Esophagus muscularis mucosa (tissue), 4 donors: ENCODE measurements at regions not wholly inside any gene's neighbourhood (a gene's known extent, or its start where the extent isn't known, plus 50 kb on each side); places are given as distances from the start of the nearest gene placed in this dataset.
"Not testable (repeated sequence)": the region's sequence is repeated elsewhere in the genome, so short reads cannot be mapped to it uniquely, and the experiment has no call there.

Experiments
- DNase-seq: peaks from one replicate; pipeline ENCODE4 v3.0.0-alpha.2; 2017; ENCODE audit errors: extremely low spot score
- H3K27ac ChIP-seq, 4 donors: fragments of 200-600 bp; sonication (generic); replicated peaks in 1 of 4; 1 replicate in 3 of 4; 2 replicates in 1 of 4; pipeline ENCODE4 v1.5.1; 2016 to 2019; ENCODE audit warnings: mild to moderate bottlenecking in 1 of 4
- H3K27me3 ChIP-seq, 4 donors: fragments of 200-600 bp; sonication (generic); one replicate each; pipeline versions ENCODE4 v1.5.1 to v1.6.0; 2016 to 2019
- H3K36me3 ChIP-seq, 4 donors: fragments of 200-600 bp; sonication (generic); one replicate each; pipeline ENCODE4 v1.5.1; 2016 to 2019
- H3K4me1 ChIP-seq, 4 donors: fragments of 200-600 bp; sonication (generic); one replicate each; pipeline ENCODE4 v1.5.1; 2016 to 2019
- H3K4me3 ChIP-seq, 4 donors: fragments of 200-600 bp; sonication (generic); 1 replicate in 2 of 4; 2 replicates in 2 of 4; pipeline ENCODE4 v1.5.1; 2016 to 2019; ENCODE audit warnings: mild to moderate bottlenecking in 4 of 4, moderate library complexity in 1 of 4
- H3K9me3 ChIP-seq, 4 donors: fragments of 200-600 bp; sonication (generic); 1 replicate in 3 of 4; 2 replicates in 1 of 4; pipeline ENCODE4 v1.5.1; 2016 to 2019
- EP300 ChIP-seq: sonication (generic); formaldehyde crosslinking; IDR thresholded peaks from one replicate; pipeline ENCODE4 v1.6.1; 2017; ENCODE audit warnings: antibody characterized with exemption
- POLR2A ChIP-seq: fragments of 450-650 bp; IDR thresholded peaks from one replicate; pipeline ENCODE4 v1.6.1; 2017; ENCODE audit warnings: antibody characterized with exemption, moderate library complexity, mild to moderate bottlenecking, low read depth
- POLR2AphosphoS5 ChIP-seq, 2 donors: sonication (generic); formaldehyde crosslinking; IDR thresholded peaks; one replicate each; pipeline ENCODE4 v1.6.1; 2017; ENCODE audit warnings: antibody characterized with exemption in 2 of 2
- WGBS: methylation state at CpG from one replicate; pipeline ENCODE4 v1.1.5; 2018; 5-methylcytosine and 5-hydroxymethylcytosine counted together
- intact Hi-C: fragments of 100-400 bp; cut with DNase I; formaldehyde crosslinking; loops from one replicate; pipeline ENCODE4 v1.15.1; 2023
- TF ChIP-seq, protein P1 (sequence below), 3 experiments: fragments of 200-600 bp in 2 of 3; fragments of 450-650 bp in 1 of 3; sonication (generic) in 2 of 3; IDR thresholded peaks; one replicate each; pipeline ENCODE4 v1.5.1; 2017 to 2019; ENCODE audit warnings: antibody characterized with exemption in 3 of 3, mild to moderate bottlenecking in 2 of 3, moderate library complexity in 1 of 3

- Histone ChIP-seq H3K27me3 (no peaks in the 10 kb centered on the region), H3K4me3 (no peak overlapping the region), H3K36me3 (no peaks in the 10 kb centered on the region), H3K4me1 (no peaks in the 10 kb centered on the region), H3K9me3 (peaks cover 0 to 24% (median 19%) of the 10 kb centered on the region in 4 donors), H3K27ac (no peak overlapping the region)
- intact Hi-C loops, result no loop called here
- TF ChIP-seq EP300, result no peak
- no peak for DNase-seq
- 87% methylated on average over 1 of the region's 1 CpG for WGBS
Observed at GRCh38 chr15:35279811-35280210, 194.7 kb upstream of the NANOGP8 start.

DNA sequence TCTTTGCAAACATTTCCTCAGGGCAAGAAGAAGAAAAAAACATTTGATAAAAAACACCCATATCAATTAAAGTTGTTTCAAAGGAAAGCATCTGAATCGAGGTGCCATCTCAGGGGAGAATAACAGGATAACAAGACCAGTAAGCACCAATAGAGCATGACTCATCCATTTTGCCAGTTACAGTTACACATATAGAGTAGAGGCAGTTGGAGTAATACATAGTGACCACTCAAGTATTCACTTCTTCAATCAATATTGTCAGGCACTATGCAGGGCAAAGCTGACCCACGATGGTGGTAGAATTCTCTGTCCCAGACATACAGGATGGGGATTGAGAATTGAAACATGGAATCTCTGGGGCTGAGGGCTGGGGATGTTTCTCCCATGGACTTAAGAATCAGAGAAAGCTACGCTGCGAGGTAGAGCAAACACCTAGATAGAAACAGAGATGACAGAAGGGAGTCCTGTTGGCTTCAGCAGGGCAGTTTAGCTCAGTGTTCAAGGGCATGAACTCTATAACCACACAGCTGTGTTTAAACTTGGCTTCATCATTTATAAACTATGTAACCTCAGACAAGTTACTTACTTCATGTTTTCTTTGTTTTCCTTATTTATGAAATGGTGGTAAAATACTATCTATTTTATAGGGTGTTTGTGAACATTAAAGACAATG, 186.4 kb upstream of the NANOGP8 start:
- H3K27ac ChIP-seq, result no peak overlapping the region
- no peaks in the 10 kb centered on the region for H3K4me1 ChIP-seq
- peaks cover 0 to 3% (median 1%) of the 10 kb centered on the region in 4 donors for H3K9me3 ChIP-seq
- no peaks in the 10 kb centered on the region for H3K36me3 ChIP-seq
- no peak for DNase-seq
- TF ChIP-seq EP300 (no peak), POLR2AphosphoS5 (IDR thresholded peaks at IDR 0.05) (no peak), POLR2A (no peak)
- TF ChIP-seq, protein P1, sequence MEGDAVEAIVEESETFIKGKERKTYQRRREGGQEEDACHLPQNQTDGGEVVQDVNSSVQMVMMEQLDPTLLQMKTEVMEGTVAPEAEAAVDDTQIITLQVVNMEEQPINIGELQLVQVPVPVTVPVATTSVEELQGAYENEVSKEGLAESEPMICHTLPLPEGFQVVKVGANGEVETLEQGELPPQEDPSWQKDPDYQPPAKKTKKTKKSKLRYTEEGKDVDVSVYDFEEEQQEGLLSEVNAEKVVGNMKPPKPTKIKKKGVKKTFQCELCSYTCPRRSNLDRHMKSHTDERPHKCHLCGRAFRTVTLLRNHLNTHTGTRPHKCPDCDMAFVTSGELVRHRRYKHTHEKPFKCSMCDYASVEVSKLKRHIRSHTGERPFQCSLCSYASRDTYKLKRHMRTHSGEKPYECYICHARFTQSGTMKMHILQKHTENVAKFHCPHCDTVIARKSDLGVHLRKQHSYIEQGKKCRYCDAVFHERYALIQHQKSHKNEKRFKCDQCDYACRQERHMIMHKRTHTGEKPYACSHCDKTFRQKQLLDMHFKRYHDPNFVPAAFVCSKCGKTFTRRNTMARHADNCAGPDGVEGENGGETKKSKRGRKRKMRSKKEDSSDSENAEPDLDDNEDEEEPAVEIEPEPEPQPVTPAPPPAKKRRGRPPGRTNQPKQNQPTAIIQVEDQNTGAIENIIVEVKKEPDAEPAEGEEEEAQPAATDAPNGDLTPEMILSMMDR (IDR thresholded peaks at IDR 0.05), result no peak
- 82% methylated on average over 4 of the region's 4 CpGs for WGBS
- intact Hi-C loops, result no loop called here
- H3K27me3 ChIP-seq, result no peaks in the 10 kb centered on the region
- H3K4me3 ChIP-seq, result no peak overlapping the region

DNA sequence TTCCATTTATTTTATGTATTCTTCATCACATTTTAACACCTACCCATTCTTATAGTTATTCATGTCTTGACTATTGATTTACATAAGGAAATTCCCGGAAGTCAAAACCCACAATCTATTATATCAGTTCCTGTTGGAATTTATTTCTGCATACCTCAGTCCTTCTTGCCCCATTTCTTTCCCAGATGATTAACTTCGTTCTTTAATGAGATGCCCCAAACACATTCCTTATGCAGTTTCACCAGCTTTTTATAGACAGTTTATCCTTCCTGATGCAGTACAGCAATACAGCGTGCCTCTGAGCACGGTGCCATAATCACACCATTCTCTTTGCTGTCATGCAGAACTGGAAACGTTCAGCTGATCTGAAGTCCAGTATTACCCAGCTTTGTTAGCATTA, 175.8 kb upstream of the NANOGP8 start:
- Histone ChIP-seq H3K4me1 (no peaks in the 10 kb centered on the region), H3K27me3 (no peaks in the 10 kb centered on the region), H3K4me3 (no peak overlapping the region), H3K27ac (no peak overlapping the region), H3K36me3 (no peaks in the 10 kb centered on the region), H3K9me3 (no peaks in the 10 kb centered on the region)
- no peak for TF ChIP-seq EP300
- no peak for DNase-seq
- 70% methylated on average over 5 of the region's 5 CpGs for WGBS
- intact Hi-C loops, result no loop called here

DNA sequence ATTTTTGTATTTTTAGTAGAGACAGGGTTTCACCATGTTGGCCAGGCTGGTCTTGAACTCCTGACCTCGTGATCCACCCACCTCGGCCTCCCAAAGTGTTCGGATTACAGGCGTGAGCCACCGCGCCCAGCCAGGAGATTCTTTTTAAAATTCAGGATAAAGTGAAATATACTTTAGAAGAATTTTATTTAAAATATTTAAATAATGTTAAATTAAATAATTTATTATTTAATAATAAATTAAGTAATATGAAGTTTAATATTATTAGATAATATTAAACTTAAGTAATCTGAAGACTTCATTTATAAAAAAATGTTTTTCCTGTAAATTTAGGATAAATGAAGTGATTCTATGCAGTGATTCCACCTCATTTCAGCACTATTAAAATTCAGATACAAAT, 175.2 kb upstream of the NANOGP8 start:
- H3K4me3 ChIP-seq, intact Hi-C loops, H3K36me3 ChIP-seq, H3K9me3 ChIP-seq, H3K27me3 ChIP-seq, H3K4me1 ChIP-seq, H3K27ac ChIP-seq, DNase-seq: not testable (repeated sequence)
- WGBS, result 99% methylated on average over 6 of the region's 6 CpGs

DNA sequence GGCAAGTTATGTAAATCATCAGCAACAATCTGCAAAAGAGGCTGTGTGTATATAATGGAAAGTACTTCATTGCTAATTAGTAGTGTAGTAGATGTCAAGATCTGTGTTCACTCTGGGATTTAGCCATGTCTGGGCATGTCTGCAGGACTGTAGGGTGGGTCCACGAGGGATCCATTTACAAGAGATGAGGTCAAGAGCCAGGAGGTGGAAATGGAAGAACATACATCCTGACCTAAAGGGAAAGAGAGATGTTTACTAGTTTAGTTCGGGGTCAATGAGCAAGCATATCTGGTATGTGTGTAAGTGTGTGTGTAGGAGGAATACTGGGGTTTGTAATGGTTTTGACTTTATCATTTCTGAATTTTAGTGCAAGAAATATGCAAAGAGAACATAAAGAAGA, 171.5 kb upstream of the NANOGP8 start:
- no peak overlapping the region for H3K27ac ChIP-seq
- intact Hi-C loops, result loop anchor here (10.0 kb wide), 1 partner anchor 52 kb away; no protein-coding TSS in a partner anchor
- 78% methylated on average over 2 of the region's 2 CpGs for WGBS
- H3K27me3 ChIP-seq, result no peaks in the 10 kb centered on the region
- no peak overlapping the region for H3K4me3 ChIP-seq
- H3K9me3 ChIP-seq, result no peaks in the 10 kb centered on the region
- H3K4me1 ChIP-seq, result no peaks in the 10 kb centered on the region
- DNase-seq, result no peak
- no peaks in the 10 kb centered on the region for H3K36me3 ChIP-seq
- TF ChIP-seq EP300 (no peak), POLR2A (no peak), POLR2AphosphoS5 (IDR thresholded peaks at IDR 0.05) (no peak)
- TF ChIP-seq, protein P1 (IDR thresholded peaks at IDR 0.05), result no peak

GRCh38 chr15:35256141-35256540, 171.0 kb upstream of the NANOGP8 start:
- Histone ChIP-seq H3K36me3 (no peaks in the 10 kb centered on the region), H3K4me1 (no peaks in the 10 kb centered on the region), H3K27me3 (no peaks in the 10 kb centered on the region), H3K27ac (no peak overlapping the region), H3K4me3 (no peak overlapping the region), H3K9me3 (no peaks in the 10 kb centered on the region)
- DNase-seq, result no peak
- intact Hi-C loops, result loop anchor here (10.0 kb wide), 1 partner anchor 51 kb away; no protein-coding TSS in a partner anchor
- TF ChIP-seq POLR2AphosphoS5 (IDR thresholded peaks at IDR 0.05) (no peak), EP300 (no peak), POLR2A (no peak)
- TF ChIP-seq, protein P1 (IDR thresholded peaks at IDR 0.05), result no peak
- 58% methylated on average over 2 of the region's 2 CpGs for WGBS

- H3K4me3 ChIP-seq, H3K36me3 ChIP-seq, H3K27me3 ChIP-seq, DNase-seq, H3K9me3 ChIP-seq, H3K4me1 ChIP-seq, H3K27ac ChIP-seq: not testable (repeated sequence)
- WGBS, result 94% methylated on average over 5 of the region's 5 CpGs
- intact Hi-C loops, result loop anchor here (10.0 kb wide), 1 partner anchor 50 kb away; no protein-coding TSS in a partner anchor
Observed at GRCh38 chr15:35254908-35255307, 169.8 kb upstream of the NANOGP8 start.
